Amniotic stem cell (primary cell): ENCODE measurements at regions not wholly inside any gene's neighbourhood (a gene's known extent, or its start where the extent isn't known, plus 50 kb on each side); places are given as distances from the start of the nearest gene placed in this dataset.

Experiments used
- DNase-seq: peaks from one replicate; lab custom pipeline; 2025; lab: John Stamatoyannopoulos, UW

GRCh38 chr15:88744548-88745020 is 58.7 kb upstream of the ACAN start:
- DNase-seq: no peak

GRCh38 chr15:88745065-88745464 is 58.2 kb upstream of the ACAN start:
- no peak for DNase-seq

- no peak for DNase-seq
These were observed 57.5 kb upstream of the ACAN start for GRCh38 chr15:88745696-88746095.

- DNase-seq: no peak
These were observed 56.8 kb upstream of the ACAN start for GRCh38 chr15:88746451-88746850.

DNA sequence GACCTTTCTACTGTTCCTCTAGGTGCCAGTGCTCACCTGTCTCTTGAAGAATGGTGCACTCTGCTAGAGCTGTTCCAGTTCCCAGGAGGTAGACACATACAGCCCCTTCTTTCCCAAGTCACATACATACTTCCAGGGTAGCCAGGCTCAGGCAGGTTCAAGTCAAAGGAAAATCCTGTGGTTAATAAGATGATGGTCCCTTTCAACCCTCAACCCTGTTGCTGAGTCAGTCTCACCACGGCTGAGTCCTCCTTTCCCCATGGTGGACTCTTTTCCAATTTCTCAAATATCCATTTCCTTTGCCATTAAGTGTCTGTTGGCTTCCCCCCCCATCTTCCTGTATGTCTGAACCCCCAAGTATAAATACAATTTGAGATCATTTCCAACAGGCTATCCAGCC is 56.1 kb upstream of the ACAN start:
- DNase-seq: no peak

- DNase-seq: no peak
These were observed 55.6 kb upstream of the ACAN start for GRCh38 chr15:88747631-88748030.

DNA sequence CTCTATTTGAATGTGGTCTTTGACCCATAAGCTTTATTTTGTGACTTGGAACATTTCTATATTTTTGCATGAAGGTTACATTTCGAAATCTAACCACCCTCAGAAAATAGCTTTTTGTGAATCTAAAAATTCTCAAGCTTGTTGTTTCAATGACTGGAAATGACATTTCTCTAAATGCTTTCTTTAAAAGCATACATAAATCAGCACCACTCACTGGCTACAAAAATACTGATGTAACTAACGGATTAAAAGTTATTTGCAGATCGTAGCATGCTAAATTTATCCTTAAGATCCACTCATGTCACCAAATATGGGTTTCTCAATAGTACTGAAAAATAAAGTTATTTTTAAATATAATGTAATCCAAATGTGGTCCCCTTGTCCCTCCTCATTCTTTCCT is 55.2 kb upstream of the ACAN start:
- DNase-seq: no peak

DNA sequence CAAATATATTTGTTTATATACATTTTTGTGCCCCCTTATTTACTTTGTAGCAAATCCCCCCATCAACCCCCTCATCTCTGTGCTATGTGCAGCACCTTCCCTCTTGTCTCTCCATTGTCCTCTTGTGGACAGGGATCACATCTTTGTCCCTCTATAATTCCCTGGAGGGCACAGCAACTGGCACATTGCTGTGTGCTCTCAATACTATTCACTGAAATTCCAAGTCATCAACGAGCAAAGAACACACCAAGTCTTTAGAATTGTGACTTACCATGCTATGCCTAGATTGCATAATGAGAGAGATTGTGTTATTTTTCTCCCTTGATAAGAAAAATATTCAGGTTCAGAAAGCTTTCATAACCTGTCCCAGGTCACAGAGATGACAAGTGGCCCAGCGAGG is 54.6 kb upstream of the ACAN start:
- DNase-seq: no peak

GRCh38 chr15:88749699-88750098 is 53.5 kb upstream of the ACAN start:
- no peak for DNase-seq

DNA sequence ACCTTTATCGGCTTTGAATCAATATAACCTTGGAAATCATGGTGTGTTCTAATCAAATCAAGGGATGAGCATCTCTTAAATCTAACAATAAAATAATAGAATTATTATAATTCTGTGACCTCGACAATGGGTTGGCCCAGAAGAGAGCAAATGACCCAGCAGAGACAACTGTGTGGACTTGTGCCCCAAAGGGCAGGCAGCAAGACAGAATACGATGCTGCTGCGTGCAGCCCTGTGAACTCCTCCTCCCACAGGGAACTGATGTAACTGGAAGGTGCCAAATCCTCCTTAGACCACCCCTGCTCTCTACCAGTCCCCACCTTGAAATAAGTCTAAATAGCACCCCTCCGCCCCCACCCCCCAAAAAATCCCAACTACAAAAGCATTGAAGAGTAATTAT is 50.7 kb upstream of the ACAN start:
- no peak for DNase-seq

DNA sequence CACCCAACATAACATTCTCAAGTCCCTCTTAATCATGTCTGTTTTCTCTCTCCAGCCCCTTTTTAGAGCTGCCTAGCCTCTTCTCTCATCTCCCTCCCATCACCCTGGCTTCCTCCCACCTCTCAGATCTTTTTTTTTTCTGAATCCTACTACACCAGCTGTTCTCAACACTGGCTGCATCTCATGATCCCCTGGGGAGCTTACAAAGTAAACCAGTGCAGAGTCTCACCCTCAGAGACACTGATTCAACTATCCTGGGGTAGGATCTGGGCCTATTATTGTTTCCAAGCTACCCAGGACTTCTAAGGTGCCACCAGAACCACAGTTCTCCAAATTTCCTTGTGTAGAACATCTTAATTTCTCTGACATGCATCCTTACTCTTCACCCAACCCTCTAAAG is 50.3 kb upstream of the ACAN start:
- no peak for DNase-seq
